Spleen (tissue), 7 donors: ENCODE measurements at regions not wholly inside any gene's neighbourhood (a gene's known extent, or its start where the extent isn't known, plus 50 kb on each side); places are given as distances from the start of the nearest gene placed in this dataset.

Source experiments
- POLR2A ChIP-seq, 3 donors: fragments of 450-650 bp; IDR thresholded peaks; one replicate each; pipeline ENCODE4 v1.5.1; 2017; ENCODE audit warnings: antibody characterized with exemption in 3 of 3, mild to moderate bottlenecking in 1 of 3
- TF ChIP-seq, protein P1 (sequence below), 11 experiments: fragments of 200-600 bp in 7 of 11; fragments of 450-650 bp in 4 of 11; sonication (generic) in 4 of 11; IDR thresholded peaks in 8 of 11; conservative IDR thresholded peaks in 3 of 11; 1 replicate in 7 of 11; 2 replicates in 4 of 11; pipeline versions ENCODE4 v1.4.0 to v1.8.0; 2016 to 2021; ENCODE audit warnings: antibody characterized with exemption in 11 of 11, inconsistent platforms in 4 of 11, mild to moderate bottlenecking in 1 of 11
- donor health status: DM: no; HTN: no; CAD: no; lungs with moderate emphysema.
- donor health status: DM: no; HTN: no; CAD: no.
- donor health status: DM: no; HTN: no; CAD: no.

DNA sequence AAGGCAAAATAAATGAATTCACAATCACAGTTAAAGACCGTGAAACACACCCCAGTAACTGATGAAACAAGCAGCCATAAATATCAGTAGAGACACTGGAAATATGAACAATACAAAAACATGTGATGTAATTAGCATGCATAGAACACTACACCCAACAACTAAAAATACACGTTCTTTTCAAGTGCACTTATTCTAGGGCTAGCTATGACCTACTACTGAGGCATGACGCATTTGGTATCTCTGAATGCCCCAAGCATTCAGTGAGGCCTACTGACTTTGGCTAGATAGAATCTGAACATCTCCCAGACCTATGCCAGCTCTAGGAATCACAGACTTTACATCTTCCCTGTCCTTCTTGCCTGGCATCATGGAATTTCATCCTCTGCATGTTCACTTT is 450.0 kb upstream of the ID2 start:
- TF ChIP-seq, protein P1, sequence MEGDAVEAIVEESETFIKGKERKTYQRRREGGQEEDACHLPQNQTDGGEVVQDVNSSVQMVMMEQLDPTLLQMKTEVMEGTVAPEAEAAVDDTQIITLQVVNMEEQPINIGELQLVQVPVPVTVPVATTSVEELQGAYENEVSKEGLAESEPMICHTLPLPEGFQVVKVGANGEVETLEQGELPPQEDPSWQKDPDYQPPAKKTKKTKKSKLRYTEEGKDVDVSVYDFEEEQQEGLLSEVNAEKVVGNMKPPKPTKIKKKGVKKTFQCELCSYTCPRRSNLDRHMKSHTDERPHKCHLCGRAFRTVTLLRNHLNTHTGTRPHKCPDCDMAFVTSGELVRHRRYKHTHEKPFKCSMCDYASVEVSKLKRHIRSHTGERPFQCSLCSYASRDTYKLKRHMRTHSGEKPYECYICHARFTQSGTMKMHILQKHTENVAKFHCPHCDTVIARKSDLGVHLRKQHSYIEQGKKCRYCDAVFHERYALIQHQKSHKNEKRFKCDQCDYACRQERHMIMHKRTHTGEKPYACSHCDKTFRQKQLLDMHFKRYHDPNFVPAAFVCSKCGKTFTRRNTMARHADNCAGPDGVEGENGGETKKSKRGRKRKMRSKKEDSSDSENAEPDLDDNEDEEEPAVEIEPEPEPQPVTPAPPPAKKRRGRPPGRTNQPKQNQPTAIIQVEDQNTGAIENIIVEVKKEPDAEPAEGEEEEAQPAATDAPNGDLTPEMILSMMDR (IDR thresholded peaks at IDR 0.05 in 8 of 11, conservative IDR thresholded peaks at IDR 0.05 in 3 of 11): no peak
- TF ChIP-seq POLR2A (IDR thresholded peaks at IDR 0.05): no peak
